Immature natural killer cell (primary cell): ENCODE measurements at regions not wholly inside any gene's neighbourhood (a gene's known extent, or its start where the extent isn't known, plus 50 kb on each side); places are given as distances from the start of the nearest gene placed in this dataset.
"Not testable (repeated sequence)": the region's sequence is repeated elsewhere in the genome, so short reads cannot be mapped to it uniquely, and the experiment has no call there.

Experiments
- DNase-seq, 3 donors: peaks; one replicate each; pipeline ENCODE4 v3.0.0; 2022; ENCODE audit warnings: mixed read lengths in 1 of 3
- H3K27ac Mint-ChIP-seq, 6 donors: one replicate each; pipeline ENCODE4 v1.8.0; 2020; ENCODE audit warnings: mixed read lengths in 6 of 6, mild to moderate bottlenecking in 5 of 6, inconsistent platforms in 4 of 6, moderate library complexity in 3 of 6
- H3K27me3 Mint-ChIP-seq, 3 donors: one replicate each; pipeline ENCODE4 v1.8.0; 2020 to 2021; ENCODE audit warnings: low read depth in 3 of 3, mild to moderate bottlenecking in 3 of 3, mixed read lengths in 3 of 3, moderate library complexity in 3 of 3, inconsistent platforms in 1 of 3
- H3K36me3 Mint-ChIP-seq, 3 donors: one replicate each; pipeline ENCODE4 v1.8.0; 2020; ENCODE audit warnings: mixed read lengths in 3 of 3, inconsistent platforms in 2 of 3, mild to moderate bottlenecking in 2 of 3
- H3K4me1 Mint-ChIP-seq, 2 donors: one replicate each; pipeline ENCODE4 v1.8.0; 2020; ENCODE audit warnings: inconsistent platforms in 2 of 2, mild to moderate bottlenecking in 2 of 2, mixed read lengths in 2 of 2, moderate library complexity in 1 of 2
- H3K4me3 Mint-ChIP-seq, 5 donors: one replicate each; pipeline ENCODE4 v1.8.0; 2020; ENCODE audit warnings: mild to moderate bottlenecking in 5 of 5, mixed read lengths in 5 of 5, inconsistent platforms in 3 of 5, moderate library complexity in 3 of 5
- H3K9me3 Mint-ChIP-seq, 6 donors: one replicate each; pipeline ENCODE4 v1.8.0; 2020; ENCODE audit warnings: mild to moderate bottlenecking in 6 of 6, mixed read lengths in 6 of 6, inconsistent platforms in 4 of 6, moderate library complexity in 3 of 6

GRCh38 chr7:55743454-55743717 is 119.2 kb downstream of the SEPTIN14 start:
- not testable (repeated sequence) for H3K36me3 Mint-ChIP-seq

DNA sequence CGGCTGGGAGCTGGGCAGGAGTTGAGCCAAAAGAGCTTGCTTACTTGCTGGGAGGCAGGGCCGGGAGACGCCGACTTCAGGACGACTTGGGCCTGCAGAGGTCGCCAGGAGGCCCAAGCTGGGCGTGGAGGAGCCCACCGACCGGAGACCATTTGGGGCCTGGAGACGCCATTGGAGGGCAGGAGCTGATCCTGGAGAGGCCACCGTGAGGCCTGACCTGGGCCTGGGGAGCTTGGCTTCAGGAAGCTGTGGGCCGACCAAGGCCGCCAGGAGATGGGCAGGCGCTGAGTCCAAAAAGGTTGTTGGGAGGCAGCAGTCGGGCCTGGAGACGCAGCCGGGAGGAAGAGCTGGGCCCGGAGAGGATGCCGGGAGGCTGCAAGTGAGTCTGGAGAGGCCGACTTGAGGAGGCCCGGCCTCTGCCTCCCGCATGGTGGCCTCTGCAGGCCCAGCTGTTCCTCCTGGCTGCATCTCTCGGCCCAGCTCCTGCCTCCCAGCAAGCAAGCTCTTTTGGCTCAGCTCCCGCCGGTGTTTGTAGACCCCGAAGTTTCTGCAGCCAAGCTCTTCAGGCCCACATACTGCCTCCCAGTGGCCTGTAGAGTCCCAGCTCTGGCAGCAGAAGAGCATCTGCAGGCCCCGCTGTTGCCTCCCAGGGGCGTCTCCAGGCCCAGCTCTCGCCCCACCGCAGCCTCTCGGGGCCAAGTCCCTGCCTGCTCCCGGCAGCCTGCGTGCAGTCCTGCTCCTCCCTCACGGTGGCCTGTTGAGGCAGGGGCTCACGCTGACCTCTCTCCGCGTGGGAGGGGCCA is 119.7 kb downstream of the SEPTIN14 start:
- H3K4me1 Mint-ChIP-seq, H3K36me3 Mint-ChIP-seq, H3K4me3 Mint-ChIP-seq, H3K27ac Mint-ChIP-seq, DNase-seq, H3K27me3 Mint-ChIP-seq, H3K9me3 Mint-ChIP-seq: not testable (repeated sequence)

More at GRCh38 chr7:55743454-55743717, 119.2 kb downstream of the SEPTIN14 start:
- not testable (repeated sequence) for H3K27ac Mint-ChIP-seq, H3K9me3 Mint-ChIP-seq, H3K27me3 Mint-ChIP-seq, DNase-seq, H3K4me1 Mint-ChIP-seq, H3K4me3 Mint-ChIP-seq

DNA sequence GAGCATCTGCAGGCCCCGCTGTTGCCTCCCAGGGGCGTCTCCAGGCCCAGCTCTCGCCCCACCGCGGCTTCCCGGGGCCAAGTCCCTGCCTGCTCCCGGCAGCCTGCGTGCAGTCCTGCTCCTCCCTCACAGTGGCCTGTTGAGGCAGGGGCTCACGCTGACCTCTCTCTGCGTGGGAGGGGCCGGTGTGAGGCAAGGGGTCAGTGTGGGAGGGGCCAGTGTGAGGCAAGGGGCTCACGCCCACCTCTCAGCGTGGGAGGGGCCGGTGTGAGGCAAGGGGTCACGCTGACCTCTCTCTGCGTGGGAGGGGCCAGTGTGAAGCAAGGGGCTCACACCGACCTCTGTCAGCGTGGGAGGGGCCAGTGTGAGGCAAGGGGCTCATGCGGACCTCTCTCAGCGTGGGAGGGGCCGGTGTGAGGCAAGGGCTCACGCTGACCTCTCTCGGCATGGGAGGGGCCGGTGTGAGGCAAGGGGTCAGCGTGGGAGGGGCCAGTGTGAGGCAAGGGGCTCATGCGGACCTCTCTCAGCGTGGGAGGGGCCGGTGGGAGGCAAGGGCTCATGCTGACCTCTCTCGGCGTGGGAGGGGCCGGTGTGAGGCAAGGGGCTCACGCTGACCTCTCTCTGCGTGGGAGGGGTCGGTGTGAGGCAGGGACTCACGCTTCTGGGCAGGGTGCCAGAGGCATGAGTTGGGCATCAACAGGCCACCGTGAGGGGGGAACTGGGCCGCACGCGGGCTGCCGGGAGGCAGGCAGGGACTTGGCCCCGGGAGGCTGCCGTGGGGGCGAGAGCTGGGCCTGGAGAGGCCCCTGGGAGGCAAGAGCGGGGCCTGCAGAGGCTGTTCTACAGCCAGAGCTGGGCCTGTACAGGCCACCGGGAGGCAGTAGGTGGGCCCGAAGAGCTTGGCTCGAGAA is 120.6 kb downstream of the SEPTIN14 start:
- H3K36me3 Mint-ChIP-seq, H3K27ac Mint-ChIP-seq, H3K4me3 Mint-ChIP-seq, H3K9me3 Mint-ChIP-seq, H3K4me1 Mint-ChIP-seq, DNase-seq, H3K27me3 Mint-ChIP-seq: not testable (repeated sequence)

DNA sequence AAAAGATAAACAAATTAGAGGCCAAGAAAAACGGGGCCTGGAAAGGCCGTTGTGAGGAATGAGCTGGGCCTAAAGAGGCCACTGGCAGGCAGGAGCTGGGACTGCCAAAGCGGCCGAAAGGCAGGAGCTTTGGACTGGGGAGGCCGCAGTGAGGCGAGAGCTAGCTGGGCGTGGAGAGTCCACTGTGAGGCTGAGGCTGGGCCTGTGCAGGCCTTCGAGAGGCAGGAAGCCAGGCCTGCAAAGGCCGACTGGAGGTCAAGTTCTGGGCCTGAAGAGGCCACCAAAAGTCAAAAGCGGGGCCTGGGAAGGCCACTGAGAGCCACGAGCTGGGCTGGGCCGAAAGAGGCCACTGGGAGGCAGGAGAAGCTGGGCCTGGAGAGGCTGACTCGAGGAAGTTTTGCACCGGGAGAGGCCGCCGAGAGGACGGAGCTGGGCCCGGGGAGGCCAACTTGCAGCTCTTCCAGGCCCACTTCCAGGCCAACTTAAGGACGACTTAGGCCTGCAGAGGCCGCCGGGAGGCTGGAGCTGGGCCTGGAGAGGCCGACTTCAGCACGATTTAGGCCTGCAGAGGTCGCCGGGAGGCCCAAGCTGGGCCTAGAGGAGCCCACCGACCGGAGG is 121.8 kb downstream of the SEPTIN14 start:
- not testable (repeated sequence) for H3K27me3 Mint-ChIP-seq, H3K27ac Mint-ChIP-seq

DNA sequence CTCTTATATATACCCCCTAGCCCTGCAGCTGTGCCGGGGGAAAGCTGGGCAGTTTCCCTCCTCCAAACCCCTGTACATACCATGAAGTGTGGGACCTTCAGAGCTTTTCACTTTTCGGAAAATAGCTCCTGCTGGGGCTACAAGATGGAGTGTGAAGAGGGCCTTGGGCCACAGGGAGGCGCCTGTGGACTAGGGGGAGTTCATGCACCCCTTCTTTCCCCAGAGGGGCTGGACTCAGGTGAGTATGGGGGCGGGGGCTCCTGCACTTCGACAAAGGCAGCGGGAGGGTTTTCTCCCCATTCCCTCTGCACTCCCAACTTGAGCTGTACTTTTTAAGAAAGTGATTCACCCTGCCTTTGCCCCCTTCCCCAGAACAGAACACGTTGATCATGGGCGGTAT is 122.5 kb downstream of the SEPTIN14 start:
- not testable (repeated sequence) for H3K4me1 Mint-ChIP-seq

More for the DNA sequence above, 121.8 kb downstream of the SEPTIN14 start:
- not testable (repeated sequence) for H3K4me1 Mint-ChIP-seq, H3K36me3 Mint-ChIP-seq, H3K4me3 Mint-ChIP-seq, DNase-seq, H3K9me3 Mint-ChIP-seq

GRCh38 chr7:55736641-55737221 is 125.8 kb downstream of the SEPTIN14 start:
- H3K9me3 Mint-ChIP-seq, H3K36me3 Mint-ChIP-seq, H3K4me3 Mint-ChIP-seq, H3K27ac Mint-ChIP-seq, H3K27me3 Mint-ChIP-seq, H3K4me1 Mint-ChIP-seq, DNase-seq: not testable (repeated sequence)

More for the DNA sequence above, 122.5 kb downstream of the SEPTIN14 start:
- H3K4me3 Mint-ChIP-seq, DNase-seq, H3K36me3 Mint-ChIP-seq, H3K9me3 Mint-ChIP-seq, H3K27me3 Mint-ChIP-seq, H3K27ac Mint-ChIP-seq: not testable (repeated sequence)

DNA sequence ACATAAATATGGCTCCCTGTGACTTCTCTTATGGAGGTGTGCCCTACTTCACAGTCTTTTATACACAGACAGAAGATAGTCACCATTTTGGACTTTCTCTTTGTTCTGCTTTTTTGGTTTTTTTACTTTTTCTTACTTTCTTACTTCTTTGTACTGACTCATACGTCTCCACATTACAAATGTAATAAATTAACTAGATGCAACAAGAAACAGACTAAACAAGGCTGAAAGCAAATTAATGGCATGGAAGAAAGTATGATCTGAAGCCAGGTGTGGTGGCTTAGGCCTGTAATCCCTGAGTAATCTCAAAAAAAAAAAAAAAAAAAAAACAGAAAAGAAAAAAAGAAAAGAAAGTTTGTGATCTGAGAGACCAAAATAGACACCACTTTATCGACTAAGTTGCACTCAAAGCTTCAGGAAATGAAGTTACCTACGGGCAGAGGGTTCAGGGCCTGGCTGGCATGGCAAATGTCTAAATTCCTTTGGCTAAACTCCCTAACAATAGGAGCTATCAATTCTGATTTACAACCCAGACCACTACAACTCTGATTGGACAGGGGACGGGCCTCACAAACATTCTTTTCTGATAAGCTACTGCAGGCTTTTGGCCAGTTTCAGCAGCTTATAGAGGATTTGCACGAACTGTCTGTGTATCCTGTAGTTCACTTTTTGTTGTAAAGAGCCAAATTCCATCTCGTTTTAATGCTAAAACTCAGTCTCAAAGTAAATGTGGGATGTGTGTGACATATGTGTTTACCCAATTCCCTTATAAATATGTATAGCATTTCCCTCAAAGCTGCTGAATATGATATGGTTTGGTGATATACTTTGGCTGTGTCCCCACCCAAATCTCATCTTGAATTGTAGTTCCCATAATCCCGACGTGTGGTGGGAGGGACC is 129.1 kb downstream of the SEPTIN14 start:
- H3K9me3 Mint-ChIP-seq, result peaks cover 0 to 2% (median 0%) of the 10 kb centered on the region in 6 donors
- H3K27me3 Mint-ChIP-seq, result peaks cover 0 to 4% (median 0%) of the 10 kb centered on the region in 3 donors
- no peaks in the 10 kb centered on the region for H3K4me1 Mint-ChIP-seq
- no peaks in the 10 kb centered on the region for H3K36me3 Mint-ChIP-seq
- no peak overlapping the region for H3K4me3 Mint-ChIP-seq
- no peak for DNase-seq
- no peak overlapping the region for H3K27ac Mint-ChIP-seq

DNA sequence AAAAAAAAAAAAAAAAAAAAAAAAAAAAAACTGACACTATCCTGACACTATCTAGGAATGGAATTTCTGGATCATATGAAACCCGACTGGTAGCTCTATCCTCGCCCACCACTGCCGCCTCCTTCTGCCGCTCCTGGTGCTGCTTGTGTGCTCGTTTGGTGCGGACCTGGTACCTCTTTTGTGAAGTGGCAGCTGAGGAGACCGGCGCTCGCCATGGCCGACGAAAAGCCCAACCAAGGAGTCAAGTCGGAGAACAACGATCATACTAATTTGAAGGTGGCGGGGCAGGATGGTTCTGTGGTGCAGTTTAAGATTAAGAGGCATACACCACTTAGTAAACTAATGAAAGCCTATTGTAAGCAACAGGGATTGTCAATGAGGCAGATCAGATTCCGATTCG is 130.6 kb downstream of the SEPTIN14 start:
- Mint-ChIP-seq H3K27ac (no peak overlapping the region), H3K36me3 (no peaks in the 10 kb centered on the region), H3K4me3 (no peak overlapping the region), H3K4me1 (no peaks in the 10 kb centered on the region), H3K9me3 (peaks cover 0 to 2% (median 0%) of the 10 kb centered on the region in 6 donors), H3K27me3 (peaks cover 0 to 4% (median 0%) of the 10 kb centered on the region in 3 donors)
- no peak for DNase-seq

DNA sequence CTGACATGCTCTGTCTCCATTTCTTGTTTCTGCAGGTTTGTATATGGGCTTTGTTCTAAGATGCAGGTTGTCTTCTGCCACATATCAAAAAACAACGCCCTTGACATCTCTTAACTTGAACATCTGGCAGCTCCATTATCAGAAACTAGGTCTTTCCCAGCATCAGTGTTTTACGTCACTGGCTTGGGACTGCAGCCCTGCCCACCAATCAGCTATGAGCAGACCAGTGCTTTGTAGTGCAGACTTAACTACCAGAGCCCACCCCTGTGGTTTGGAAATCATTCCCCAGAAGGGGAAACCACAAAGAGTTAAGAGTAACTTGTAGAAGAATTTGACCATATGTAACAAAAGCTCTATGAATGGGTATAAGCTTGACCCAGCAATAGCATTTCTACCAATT is 132.4 kb downstream of the SEPTIN14 start:
- no peak overlapping the region for H3K4me3 Mint-ChIP-seq
- H3K27me3 Mint-ChIP-seq, result peaks cover 0 to 4% (median 0%) of the 10 kb centered on the region in 3 donors
- no peaks in the 10 kb centered on the region for H3K36me3 Mint-ChIP-seq
- H3K4me1 Mint-ChIP-seq, result no peaks in the 10 kb centered on the region
- H3K27ac Mint-ChIP-seq, result no peak overlapping the region
- peaks cover 0 to 2% (median 0%) of the 10 kb centered on the region in 6 donors for H3K9me3 Mint-ChIP-seq
- DNase-seq, result no peak

- no peaks in the 10 kb centered on the region for H3K9me3 Mint-ChIP-seq
- H3K27ac Mint-ChIP-seq, result no peak overlapping the region
- no peaks in the 10 kb centered on the region for H3K27me3 Mint-ChIP-seq
- no peak overlapping the region for H3K4me3 Mint-ChIP-seq
- no peak for DNase-seq
- no peaks in the 10 kb centered on the region for H3K4me1 Mint-ChIP-seq
- H3K36me3 Mint-ChIP-seq, result no peaks in the 10 kb centered on the region
Measured at GRCh38 chr7:55723621-55723941, 139.0 kb downstream of the SEPTIN14 start.

- H3K4me1 Mint-ChIP-seq, H3K27me3 Mint-ChIP-seq, H3K4me3 Mint-ChIP-seq, DNase-seq, H3K9me3 Mint-ChIP-seq, H3K36me3 Mint-ChIP-seq, H3K27ac Mint-ChIP-seq: not testable (repeated sequence)
Measured at GRCh38 chr7:55722874-55723620, 139.5 kb downstream of the SEPTIN14 start.

DNA sequence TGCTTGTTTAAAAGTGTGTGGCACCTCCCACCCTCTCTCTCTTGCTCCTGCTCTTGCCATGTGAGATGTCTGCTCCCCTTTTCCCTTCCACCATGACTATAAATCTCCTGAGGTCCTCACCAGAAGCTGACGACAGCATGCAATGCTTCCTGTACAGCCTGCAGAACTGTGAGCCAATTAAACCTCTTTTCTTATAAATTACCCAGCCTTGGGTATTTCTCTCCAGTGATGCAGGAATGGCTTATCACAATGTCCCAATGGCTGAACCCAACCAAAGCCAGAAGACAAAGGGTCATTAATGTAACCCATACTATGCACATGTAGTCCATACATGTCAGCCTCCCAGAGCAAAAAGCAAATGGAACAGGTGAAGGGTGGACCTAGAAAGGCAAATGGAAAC is 141.5 kb downstream of the SEPTIN14 start:
- not testable (repeated sequence) for H3K27me3 Mint-ChIP-seq, H3K9me3 Mint-ChIP-seq, H3K4me1 Mint-ChIP-seq, H3K4me3 Mint-ChIP-seq, DNase-seq, H3K27ac Mint-ChIP-seq, H3K36me3 Mint-ChIP-seq
